NCI-H774 (cell line): ENCODE measurements at regions not wholly inside any gene's neighbourhood (a gene's known extent, or its start where the extent isn't known, plus 50 kb on each side); places are given as distances from the start of the nearest gene placed in this dataset.
"Not testable (repeated sequence)": the region's sequence is repeated elsewhere in the genome, so short reads cannot be mapped to it uniquely, and the experiment has no call there.

ENCODE experiments used
- DNase-seq: peaks from one replicate; lab custom pipeline; 2025; lab: John Stamatoyannopoulos, UW

DNA sequence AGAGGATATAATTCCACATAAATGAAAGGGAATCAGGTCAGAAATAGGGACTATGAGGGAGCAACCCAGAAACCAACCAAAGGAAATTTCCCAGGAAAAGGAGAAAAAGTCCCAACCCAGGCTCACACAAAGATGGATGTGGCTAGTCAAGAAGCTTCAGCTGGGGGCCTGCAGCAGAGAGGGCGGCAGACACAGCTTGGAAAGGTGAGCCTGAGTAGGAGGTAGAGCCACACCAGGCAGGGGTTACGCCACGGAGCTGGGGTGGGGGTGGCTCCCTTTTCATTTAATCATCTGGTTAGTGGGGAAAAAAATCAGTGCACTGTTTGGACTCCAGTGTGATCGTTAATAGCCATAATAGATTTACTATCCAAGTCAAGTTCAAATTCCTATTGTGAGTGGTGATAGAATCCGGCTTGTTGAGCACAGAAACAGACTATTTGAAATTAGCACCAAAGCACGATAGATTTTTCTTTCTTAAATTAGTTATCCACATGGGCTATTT, 220.6 kb downstream of the TPBG start:
- DNase-seq = no peak

- no peak for DNase-seq
Measured at GRCh38 chr6:82584856-82585255, 221.2 kb downstream of the TPBG start.

DNA sequence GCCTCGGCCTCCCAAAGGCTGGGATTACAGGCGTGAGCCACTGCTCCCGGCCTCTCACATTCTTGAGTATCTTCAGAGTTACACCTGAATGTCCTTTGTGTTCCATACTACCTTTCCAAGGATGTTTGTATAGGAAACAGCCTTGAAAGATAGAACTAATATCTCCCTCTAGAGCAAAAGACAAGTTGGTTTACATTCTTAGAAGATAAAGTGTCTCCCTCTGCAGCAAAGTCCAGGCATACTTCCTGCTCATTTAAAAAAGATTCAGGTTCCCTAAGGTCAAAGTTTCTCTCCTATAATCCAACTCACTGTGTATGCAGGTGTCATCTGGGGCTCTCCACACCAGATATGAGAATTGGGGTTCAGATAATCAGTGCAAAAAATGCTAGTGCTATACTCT, 224.4 kb downstream of the TPBG start:
- DNase-seq = no peak

- no peak for DNase-seq
Measured at GRCh38 chr6:82588859-82589412, 225.3 kb downstream of the TPBG start.

- peak; percentile 21 for DNase-seq
Measured at GRCh38 chr6:82589509-82590206, 226.0 kb downstream of the TPBG start.

GRCh38 chr6:82597201-82597600, 233.6 kb downstream of the TPBG start:
- DNase-seq = peak; percentile 93

- DNase-seq = no peak
Measured at GRCh38 chr6:82602776-82603175, 239.2 kb downstream of the TPBG start.

DNA sequence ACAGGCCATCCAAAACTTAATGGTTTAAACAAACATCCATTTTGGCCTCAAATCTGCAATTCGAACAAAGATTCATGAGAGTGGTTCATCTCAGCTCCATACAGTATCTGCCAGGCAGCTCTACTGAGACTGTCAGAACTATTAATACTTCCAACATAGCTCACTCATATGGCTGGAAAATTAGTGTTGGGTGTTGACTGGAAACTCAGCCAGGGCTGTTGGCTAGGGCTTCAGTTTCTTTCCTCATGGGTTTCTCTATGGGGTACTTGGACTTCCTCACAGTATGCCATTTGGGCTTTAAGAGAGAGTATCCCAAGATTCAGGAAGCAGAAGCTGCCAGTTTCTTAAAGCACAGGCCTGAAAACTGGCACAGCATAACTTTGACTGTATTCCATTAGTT, 240.3 kb downstream of the TPBG start:
- DNase-seq = no peak

- DNase-seq = no peak
Measured at GRCh38 chr6:82607998-82608725, 244.5 kb downstream of the TPBG start.

GRCh38 chr6:82608781-82609180, 245.2 kb downstream of the TPBG start:
- no peak for DNase-seq

DNA sequence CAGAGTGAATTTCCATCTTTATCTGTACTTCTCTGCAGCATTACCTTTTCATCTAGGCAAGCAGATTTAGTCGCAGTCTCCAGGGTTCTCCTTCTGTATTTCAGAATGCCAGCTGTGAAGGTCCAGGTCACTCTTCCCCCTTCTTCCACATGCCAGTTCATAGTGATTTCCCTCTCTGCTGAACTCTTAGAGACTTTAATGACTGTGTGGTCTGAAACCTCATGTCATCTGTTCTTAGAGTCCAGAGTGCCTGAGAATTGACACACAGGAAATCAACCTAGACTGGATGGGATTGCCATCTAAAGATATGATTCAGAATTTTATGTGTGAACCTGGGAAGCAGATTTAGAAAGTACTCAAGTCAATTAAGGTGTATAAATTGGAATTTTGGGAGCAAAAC, 248.1 kb downstream of the TPBG start:
- no peak for DNase-seq

GRCh38 chr6:82612475-82613039, 248.9 kb downstream of the TPBG start:
- peak; percentile 83 for DNase-seq

GRCh38 chr6:82614518-82614917, 250.9 kb downstream of the TPBG start:
- DNase-seq = no peak

DNA sequence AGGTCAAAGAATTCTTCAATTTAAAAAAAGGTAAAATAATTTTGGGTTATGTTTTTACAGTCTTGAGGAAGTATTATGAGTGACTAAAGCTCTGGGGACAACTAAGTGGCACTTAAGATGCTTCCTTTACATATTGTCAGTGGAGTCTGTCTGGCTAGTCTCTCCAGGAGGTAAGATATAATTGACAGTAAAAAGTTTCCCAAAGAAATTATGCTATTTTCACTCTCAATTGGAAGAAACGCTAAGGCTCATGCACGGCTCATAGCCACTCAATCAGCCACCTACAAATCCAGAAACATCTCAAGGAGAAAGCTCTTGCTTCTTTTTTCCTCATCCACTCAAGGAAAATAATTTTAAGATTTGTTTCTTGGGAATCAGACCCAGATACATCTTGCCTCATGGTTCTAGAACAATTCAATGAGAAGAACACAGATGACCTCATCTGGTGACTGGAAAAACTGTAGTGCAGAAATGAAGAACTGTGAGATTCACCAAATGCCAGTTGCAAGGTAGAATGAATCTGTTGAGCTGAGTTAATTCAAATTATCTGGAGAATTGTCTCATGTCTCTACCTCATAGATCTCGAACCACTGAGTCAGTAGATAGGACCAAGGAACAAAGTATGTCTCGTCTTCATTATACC, 252.9 kb downstream of the TPBG start:
- DNase-seq = no peak

DNA sequence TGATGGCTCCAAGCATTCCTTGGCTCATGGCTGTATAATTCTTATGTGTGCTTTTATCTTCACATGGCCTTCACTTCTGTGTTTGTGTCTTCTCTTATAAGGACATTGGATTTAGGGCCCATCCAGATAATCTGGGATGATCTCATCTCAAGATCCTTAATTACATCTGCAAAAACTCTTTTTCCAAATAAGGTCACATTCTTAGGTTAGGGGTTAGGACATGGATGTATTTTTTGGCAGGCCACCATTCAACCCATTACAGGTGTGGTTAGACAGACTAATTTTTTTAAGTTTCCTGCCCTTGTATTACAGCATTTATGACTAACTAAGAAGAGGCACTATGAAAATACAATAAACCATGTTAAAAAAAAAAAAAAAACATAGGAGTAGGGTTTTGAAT, 254.0 kb downstream of the TPBG start:
- DNase-seq = no peak

DNA sequence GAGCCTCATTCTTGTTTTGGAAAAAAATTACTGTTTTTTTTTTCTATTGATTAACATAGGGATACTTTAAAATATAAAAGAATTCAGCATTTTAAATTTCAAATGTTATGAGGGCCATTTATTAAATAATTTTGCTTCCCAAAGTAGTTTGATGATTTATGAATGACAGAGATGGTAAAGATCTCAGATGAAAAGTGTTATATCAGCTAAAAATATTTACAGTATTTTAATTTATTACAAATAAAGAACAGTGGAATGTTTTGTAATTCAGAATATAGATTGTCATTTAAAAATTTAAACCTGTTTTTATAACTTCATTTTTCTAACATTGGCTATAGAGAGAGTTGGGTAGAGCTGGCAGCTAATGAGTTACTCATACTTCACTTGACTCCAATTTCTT, 256.0 kb downstream of the TPBG start:
- no peak for DNase-seq

DNA sequence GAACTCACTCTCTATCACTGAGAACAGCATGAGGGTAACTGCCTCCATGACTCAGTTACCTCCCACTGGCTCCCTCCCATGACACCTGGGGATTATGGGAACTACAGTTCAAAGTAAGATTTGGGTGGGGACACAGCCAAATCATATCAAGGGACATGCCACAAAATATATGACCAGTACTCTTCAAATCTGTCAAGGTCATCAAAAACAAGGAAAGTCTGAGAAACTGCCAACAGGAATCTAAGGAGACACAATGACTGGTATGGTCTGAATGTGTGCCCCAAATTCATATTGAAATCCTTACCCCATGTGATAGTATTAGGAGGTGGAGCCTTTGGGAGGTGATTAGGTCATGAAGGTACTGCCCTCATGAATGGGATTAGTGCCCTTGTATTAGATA, 258.8 kb downstream of the TPBG start:
- no peak for DNase-seq

- DNase-seq = no peak
Measured at GRCh38 chr6:82624251-82624650, 260.6 kb downstream of the TPBG start.

DNA sequence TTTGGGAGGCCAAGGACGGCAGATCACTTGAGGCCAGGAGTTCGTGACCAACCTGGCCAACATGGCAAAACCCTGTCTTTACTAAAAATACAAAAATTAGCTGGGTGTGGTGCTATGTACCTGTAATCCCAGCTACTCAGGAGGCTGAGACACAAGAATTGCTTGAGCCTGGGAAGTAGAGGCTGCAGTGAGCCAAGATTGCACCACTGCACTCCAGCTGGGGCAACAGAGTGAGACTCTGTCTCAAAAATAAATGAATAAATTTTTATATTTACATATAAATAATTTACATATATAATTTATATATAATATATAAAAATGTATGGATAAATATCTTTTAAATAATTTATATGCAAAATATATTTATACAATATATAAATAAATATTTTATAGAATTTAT, 263.3 kb downstream of the TPBG start:
- not testable (repeated sequence) for DNase-seq

- DNase-seq = no peak
Measured at GRCh38 chr6:82629921-82630320, 266.3 kb downstream of the TPBG start.

DNA sequence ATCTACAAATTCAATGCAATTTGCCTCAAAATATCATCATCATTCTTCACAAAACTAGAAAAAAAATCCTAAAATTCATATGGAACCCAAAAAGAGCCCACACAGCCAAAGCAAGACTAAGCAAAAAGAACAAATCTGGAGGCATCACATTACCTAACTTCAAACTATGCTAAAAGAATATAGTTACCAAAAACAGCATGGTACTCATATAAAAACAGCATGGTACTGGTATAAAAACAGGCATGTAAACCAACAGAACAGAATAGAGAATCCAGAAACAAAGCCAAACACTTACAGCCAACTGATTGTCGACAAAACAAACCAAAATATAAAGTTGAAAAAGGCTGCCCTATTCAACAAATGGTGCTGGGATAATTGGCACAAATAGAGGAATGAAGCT, 278.1 kb downstream of the TPBG start:
- no peak for DNase-seq

DNA sequence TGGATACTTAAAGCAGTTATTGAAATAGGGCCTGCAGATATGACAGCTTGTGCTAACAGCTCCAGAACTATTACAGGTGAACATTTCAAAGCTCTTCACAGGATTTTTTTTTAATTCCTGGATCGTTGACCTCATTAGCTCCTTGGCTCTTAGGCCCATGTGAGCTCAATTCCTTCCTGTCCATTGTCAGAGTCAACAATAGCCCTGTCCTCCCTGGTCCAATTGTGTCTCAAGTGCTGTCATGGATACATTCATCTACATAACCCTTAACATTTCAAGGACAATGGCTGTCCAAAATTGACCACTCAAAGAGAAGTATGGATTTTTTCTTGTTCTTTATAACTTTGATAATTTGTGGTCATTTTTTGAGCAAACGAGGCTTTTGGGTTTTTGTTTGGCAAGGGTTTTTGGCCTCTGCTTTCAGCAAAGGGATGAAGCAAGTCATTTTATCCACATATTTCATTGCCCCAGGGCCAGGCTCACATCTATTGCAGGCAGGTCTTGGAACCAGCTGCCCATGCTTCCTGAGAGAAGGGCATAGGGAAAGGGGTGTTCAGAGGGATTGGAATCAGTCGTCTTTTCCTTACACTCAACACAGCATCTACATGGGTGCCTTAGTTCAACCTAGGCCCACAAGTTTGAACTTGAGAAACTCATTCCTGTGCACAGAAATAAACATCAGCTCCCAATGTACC, 282.1 kb downstream of the TPBG start:
- peak; percentile 41 for DNase-seq
